Ecto neural progenitor cell (in vitro differentiated cells): ENCODE measurements at regions not wholly inside any gene's neighbourhood (a gene's known extent, or its start where the extent isn't known, plus 50 kb on each side); places are given as distances from the start of the nearest gene placed in this dataset.
"Not testable (repeated sequence)": the region's sequence is repeated elsewhere in the genome, so short reads cannot be mapped to it uniquely, and the experiment has no call there.

Source experiments
- DNase-seq: peaks from one replicate; pipeline ENCODE4 v3.0.0-alpha.2; 2018; ENCODE audit warnings: low spot score

GRCh38 chr2:179385756-179386155 is 121.1 kb upstream of the SESTD1 start:
- not testable (repeated sequence) for DNase-seq

GRCh38 chr2:179383975-179384374 is 119.3 kb upstream of the SESTD1 start:
- DNase-seq, result no peak

- no peak for DNase-seq
Measured at GRCh38 chr2:179377296-179377695, 112.7 kb upstream of the SESTD1 start.

- DNase-seq, result no peak
Measured at GRCh38 chr2:179376881-179377280, 112.2 kb upstream of the SESTD1 start.

GRCh38 chr2:179373816-179374215 is 109.2 kb upstream of the SESTD1 start:
- no peak for DNase-seq

GRCh38 chr2:179365561-179365960 is 100.9 kb upstream of the SESTD1 start:
- not testable (repeated sequence) for DNase-seq

- DNase-seq, result no peak
Measured at GRCh38 chr2:179355881-179356280, 91.2 kb upstream of the SESTD1 start.

GRCh38 chr2:179354739-179355537 is 90.3 kb upstream of the SESTD1 start:
- DNase-seq, result no peak

GRCh38 chr2:179354296-179354695 is 89.7 kb upstream of the SESTD1 start:
- no peak for DNase-seq

GRCh38 chr2:179352181-179352580 is 87.5 kb upstream of the SESTD1 start:
- no peak for DNase-seq

GRCh38 chr2:179351057-179351456 is 86.4 kb upstream of the SESTD1 start:
- DNase-seq, result no peak

- DNase-seq, result no peak
Measured at GRCh38 chr2:179349670-179350303, 85.2 kb upstream of the SESTD1 start.

- no peak for DNase-seq
Measured at GRCh38 chr2:179348906-179349305, 84.3 kb upstream of the SESTD1 start.

- no peak for DNase-seq
Measured at GRCh38 chr2:179344970-179345369, 80.3 kb upstream of the SESTD1 start.

GRCh38 chr2:179344280-179344964 is 79.8 kb upstream of the SESTD1 start:
- no peak for DNase-seq

GRCh38 chr2:179343945-179344279 is 79.3 kb upstream of the SESTD1 start:
- DNase-seq, result no peak

- DNase-seq, result no peak
Measured at GRCh38 chr2:179341152-179341866, 76.7 kb upstream of the SESTD1 start.

GRCh38 chr2:179340678-179341077 is 76.0 kb upstream of the SESTD1 start:
- DNase-seq, result no peak

- no peak for DNase-seq
Measured at GRCh38 chr2:179338681-179339080, 74.0 kb upstream of the SESTD1 start.

GRCh38 chr2:179336782-179337534 is 72.3 kb upstream of the SESTD1 start:
- DNase-seq, result peak; percentile 70

GRCh38 chr2:179335732-179336131 is 71.1 kb upstream of the SESTD1 start:
- DNase-seq, result no peak

- no peak for DNase-seq
Measured at GRCh38 chr2:179332903-179333302, 68.3 kb upstream of the SESTD1 start.
